HG02678 (cell line): ENCODE measurements at regions not wholly inside any gene's neighbourhood (a gene's known extent, or its start where the extent isn't known, plus 50 kb on each side); places are given as distances from the start of the nearest gene placed in this dataset.

Experiments
- ATAC-seq: cut with Tn5 transposase; IDR thresholded peaks from one replicate; pipeline ENCODE4 v1.9.1; 2021; ENCODE audit warnings: mild to moderate bottlenecking, moderate library complexity; ENCODE audit not compliant: unreplicated experiment

DNA sequence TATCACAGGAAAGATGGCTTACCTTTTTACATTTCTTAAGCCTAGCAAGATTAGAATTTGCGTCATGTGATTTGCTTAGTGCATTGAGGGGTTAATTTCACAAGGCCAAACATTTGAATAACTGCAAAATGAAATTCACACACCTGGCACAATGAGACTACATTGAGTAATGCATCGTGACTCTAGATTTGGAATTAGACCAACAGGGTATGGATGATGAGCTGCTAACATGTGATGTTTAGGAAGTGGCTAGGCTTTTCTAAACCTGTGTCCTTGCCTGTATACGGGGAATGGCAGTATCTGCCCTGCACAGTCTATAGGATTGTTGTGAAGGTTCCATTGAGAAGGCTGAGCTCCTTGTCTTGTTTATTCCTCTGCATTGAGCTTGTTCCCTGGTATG, 160.1 kb downstream of the MFSD1 start:
- no peak for ATAC-seq

DNA sequence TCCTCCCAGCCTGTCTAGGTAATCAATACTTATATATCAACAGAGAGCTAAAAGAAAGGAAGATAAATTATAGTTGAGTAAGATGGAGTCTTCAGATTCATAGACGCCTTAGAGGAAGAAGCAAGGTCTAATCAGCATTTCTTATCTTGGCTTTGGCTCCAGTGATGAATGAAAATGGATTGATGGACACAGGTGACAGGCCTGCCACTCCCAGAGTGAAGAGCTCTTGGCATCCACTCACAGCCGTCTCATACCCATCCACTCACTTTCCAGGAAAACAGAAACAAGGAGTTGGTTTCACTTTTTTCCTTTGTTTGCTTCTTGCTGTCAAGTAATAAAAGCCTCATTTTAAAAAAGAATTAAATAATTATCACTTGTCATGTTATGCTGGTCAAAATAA, 168.2 kb downstream of the MFSD1 start:
- no peak for ATAC-seq

DNA sequence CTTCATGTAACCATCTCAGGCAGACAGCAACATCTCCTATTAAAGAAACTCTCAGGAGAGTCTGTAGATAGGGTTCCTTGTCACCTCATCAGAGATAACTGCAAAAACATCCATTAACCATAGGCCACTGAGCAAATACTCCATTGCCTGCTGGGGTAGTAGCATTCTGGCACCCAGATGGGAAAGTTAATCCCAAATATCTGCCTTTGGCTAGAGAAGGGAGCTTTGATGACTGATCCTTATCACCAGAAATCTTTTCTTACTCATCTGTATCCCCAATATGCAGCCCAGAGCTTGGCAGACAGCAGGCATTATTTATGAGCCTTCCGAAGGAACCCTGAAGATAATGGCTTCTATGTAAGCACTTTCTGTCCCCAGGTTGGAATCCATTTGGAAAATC, 173.1 kb downstream of the MFSD1 start:
- ATAC-seq: no peak

DNA sequence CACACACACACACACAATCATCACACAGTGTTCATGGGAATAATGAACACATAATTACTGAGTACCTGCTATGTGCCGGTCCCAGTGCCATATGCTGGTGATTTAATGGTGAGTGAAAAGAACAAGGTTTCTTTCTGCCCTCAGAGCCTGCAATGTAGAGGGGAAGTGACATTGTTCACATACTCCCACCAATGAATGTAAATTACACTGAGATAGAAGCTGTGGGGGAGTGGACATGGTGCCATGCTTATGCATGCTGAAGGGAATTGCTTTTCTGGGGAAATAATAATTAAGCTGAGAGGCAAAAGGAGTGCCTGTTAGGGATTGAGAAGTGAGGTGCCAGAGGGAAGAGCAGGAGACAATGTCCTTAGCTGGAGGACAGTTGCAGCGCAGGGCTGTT, 175.1 kb downstream of the MFSD1 start:
- ATAC-seq: no peak

GRCh38 chr3:158977497-158977896, 175.6 kb downstream of the MFSD1 start:
- ATAC-seq: no peak

DNA sequence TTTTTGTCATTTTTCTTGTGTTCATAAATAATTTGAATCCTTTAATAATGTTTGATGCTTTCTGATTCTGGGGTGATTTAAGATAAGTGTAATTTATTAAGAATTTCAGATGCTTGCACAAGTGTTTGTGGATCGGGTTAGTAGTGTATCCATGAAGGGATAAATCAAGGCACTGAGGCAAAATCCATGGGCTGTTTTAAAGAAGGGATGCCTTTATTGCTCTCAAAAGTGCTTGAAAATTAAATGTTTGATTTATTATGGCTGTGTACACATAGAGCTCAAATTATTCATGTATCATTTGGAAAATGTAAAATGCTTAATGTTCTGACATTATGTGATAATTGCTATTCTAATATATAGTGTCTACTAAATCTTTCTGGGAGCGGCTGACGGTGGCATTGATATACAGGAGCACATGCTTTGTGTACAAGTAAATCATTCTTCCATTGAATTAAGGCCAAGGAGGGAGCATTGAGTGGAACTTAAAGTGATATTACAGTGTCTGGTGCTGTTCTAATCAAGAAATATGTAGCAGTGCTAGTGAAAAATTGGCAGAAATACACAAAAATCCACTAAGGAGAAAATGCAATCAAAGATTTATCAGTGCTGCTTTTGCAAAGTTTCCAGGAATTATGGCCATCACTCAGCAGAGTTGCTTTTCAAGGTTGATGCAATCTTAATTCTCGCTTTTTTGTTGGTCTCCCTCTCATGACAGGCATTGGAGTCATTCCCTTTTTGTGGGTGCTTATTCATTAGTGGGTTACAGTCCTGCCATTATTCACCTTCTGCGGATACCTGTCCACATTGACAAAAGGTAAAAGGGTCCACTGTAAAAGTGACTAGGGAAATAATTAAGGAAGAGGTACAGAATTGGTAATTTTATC, 181.6 kb downstream of the MFSD1 start:
- no peak for ATAC-seq

DNA sequence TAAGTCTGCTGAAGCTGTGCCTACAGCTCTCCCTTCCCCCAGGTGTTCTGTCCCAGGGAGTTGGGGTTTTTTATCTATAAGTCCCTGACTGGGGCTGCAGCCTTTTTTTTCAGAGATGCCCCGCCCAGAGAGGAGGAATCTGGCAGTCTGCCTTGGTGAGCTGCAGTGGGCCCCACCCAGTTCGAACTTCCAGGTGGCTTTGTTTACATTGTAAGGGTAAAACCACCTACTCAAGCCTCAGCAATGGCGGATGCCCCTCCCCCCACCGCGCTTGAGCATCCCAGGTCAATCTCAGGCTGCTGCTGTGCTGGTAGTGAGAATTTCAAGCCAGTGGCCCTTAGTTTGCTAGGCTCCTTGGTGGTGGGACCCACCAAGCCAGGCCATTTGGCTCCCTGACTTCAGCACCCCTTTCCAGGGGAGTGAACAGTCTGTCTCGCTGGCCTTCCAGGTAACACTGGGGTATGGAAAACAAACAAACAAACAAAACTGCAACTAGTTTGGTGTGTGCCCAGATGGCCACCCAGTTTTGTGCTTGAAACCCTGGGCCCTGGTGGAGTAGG, 189.4 kb downstream of the MFSD1 start:
- ATAC-seq: no peak

DNA sequence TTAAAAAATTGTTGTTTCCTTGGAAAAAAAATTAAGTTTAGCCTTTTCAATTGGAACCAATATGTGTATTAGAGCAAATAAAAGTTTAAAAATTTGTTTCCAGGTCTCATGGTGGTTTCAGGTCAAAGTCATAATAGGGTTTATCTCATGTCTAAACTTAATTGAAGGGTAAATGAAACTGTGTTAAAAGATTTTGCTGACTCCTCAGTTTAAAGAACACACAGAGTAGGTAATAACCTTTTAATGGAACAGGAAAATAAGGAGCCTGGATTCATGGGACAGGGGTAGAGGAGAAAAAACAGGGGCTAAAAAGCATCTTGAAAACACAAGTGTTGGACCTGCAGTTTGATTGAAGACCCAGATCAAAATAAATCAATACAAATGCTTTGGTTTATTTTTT, 190.6 kb downstream of the MFSD1 start:
- no peak for ATAC-seq

GRCh38 chr3:158994386-158994785, 192.5 kb downstream of the MFSD1 start:
- no peak for ATAC-seq

DNA sequence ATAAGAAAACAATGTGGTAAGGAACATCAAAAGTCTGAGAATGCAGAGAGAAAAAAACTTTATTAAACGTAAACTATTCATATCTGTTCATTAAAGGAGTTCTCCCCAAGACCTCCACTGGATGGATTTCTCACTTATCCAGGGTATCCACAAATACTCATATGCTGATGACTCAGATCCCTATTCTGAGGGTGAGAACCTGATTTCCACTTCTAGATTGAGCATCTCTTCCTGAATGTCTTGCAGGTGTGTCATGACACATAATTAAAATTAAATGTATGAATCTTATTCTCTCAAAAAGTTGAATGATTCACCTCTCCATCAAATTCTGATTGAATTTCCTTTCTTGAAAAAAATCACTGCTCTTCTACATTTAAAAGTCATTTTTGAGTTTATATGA, 199.9 kb downstream of the MFSD1 start:
- ATAC-seq: no peak

DNA sequence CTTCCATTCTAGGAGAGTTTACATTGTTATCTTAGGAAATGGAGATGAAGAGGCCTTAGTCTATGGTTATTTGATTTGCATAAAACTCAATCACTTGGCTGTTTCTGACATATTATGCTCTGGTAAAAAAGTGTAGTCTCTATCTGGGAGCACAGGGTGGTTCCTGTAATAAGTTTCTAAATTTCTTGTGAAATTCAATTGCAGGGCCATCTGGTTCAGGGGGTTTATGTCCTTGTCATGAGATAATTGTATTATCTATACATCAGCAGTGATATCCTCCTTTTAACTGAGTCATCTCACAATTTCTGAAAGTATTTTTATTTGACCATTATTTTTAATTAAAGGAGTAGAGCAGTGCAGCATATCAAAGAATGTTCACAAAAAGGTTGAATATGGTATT, 203.3 kb downstream of the MFSD1 start:
- no peak for ATAC-seq

DNA sequence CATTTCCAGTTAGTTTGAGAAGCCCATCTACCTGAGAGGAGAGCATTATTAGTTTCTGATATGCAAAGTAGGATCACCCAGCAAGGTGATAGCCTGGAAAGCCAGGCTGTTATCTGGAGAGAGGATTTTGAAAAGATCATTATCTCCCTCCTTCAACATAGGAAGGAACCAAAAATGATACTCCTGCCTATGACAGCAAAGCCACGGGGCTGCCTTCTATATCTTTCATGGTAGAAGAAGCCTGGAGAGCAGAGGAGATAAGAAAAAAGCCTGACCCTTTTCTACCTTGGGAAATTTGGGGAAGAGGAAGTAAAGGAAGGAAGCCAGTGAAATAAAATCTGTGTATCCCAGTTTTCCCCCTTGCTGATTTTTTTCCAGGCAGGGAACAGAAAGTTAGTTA, 205.5 kb downstream of the MFSD1 start:
- no peak for ATAC-seq

DNA sequence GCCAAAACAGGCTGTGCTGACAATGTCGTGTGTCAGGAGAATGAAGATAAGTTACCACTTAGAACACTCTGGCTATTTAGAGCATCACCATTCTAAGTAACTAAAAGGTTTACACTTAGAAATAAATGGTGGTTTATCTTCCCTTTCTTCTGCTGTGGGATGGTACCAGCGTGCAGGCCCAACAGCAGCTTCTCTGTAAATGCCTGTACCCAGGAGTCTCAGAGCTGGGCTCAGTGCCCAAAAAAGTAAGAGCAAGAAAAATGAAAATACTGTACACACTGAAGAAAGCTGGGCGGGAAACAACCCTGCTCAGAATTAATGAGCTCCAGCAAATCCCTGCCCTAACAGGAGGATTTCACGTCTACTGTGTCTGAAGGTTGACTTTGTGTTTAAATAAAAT, 206.5 kb downstream of the MFSD1 start:
- ATAC-seq: no peak

GRCh38 chr3:159018341-159018740, 216.5 kb downstream of the MFSD1 start:
- no peak for ATAC-seq

DNA sequence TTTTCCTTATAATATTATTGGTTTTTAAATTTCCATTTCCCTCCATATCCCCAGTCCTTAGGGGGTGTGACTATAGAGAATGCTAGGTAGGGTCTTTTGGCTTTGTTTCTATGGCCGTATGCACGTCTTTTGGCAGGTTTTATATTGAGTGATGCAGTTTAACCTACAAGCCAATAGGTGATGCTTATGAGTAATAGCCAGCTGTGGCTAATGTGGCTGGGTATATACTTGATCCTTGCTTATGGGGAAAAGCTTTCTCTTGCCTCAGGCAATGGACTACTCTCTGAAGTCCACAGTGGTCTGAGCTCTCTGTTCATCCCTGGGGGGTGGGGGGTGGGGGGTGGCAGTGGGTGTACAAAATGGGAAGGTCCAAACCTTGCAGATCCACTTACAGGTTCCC, 223.9 kb downstream of the MFSD1 start:
- ATAC-seq: no peak

DNA sequence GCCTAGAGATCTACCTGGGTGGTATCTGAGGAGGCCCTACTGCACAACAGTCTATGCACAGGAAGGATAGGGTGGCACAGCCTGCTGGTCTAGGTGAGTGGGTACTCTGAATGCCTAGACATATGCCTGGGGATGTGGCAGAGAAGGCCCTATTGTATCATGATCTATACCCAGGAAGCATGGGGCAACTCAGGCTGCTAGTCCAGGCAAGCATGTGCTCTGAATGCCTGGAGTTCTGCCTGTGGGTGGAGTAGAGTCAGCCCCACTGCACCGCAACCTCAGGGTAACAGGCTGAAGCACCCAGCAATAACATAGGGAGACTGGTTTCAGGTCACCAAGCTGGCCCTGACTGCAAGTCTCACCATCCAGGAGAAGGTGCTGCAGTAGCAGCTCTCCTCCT, 224.7 kb downstream of the MFSD1 start:
- ATAC-seq: no peak

GRCh38 chr3:159028706-159029105, 226.9 kb downstream of the MFSD1 start:
- no peak for ATAC-seq

GRCh38 chr3:159029306-159030026, 227.6 kb downstream of the MFSD1 start:
- peak; percentile 72 for ATAC-seq

DNA sequence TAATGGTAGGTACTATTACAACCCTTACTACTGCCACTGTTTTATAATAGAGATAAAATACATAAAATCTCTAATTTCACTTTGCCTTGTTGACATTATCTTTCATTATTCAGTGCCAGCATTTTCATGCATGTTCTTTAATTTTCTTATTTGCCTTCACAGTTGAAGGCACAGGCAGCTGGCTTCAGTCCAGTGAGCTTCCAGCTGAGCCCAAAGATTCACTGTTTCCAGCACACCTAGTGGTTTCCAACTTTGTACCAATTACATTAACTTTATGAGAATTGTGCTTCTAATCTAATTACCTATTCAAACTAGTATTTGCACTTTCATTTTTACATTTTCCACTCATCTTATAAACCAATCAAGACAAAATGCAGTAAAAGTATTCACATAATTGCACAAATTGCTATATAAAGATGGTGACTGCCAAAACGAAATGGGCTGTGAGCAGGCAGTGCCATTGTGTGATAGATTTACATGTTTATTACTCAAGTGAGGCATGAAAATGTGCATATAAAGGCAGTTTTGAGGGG, 228.3 kb downstream of the MFSD1 start:
- ATAC-seq: no peak

- no peak for ATAC-seq
Observed at GRCh38 chr3:159030886-159031679, 229.2 kb downstream of the MFSD1 start.

- ATAC-seq: no peak
Observed at GRCh38 chr3:159032311-159032710, 230.5 kb downstream of the MFSD1 start.
